ENCODE measurements at regions not wholly inside any gene's neighbourhood (a gene's known extent, or its start where the extent isn't known, plus 50 kb on each side); places are given as distances from the start of the nearest gene placed in this dataset.

GRCh38 chr3:135310317-135310716 lies 515.3 kb downstream of the EPHB1 start:
- H3K36me3 ChIP-seq (ENCODE audit: insufficient read depth, low read length) = no peaks in the 10 kb centered on the region
- no peaks in the 10 kb centered on the region for H3K9me3 ChIP-seq (ENCODE audit: control insufficient read depth, insufficient read depth, low read length)
- H3K9ac ChIP-seq (ENCODE audit: low read depth, low read length) = no peak overlapping the region
- H3K4me1 ChIP-seq (ENCODE audit: insufficient read depth, low read length) = peaks cover 7% of the 10 kb centered on the region; the same call in 1 of the 2 replicates

- no peak overlapping the region for H3K9ac ChIP-seq (ENCODE audit: low read depth, low read length)
- H3K36me3 ChIP-seq (ENCODE audit: insufficient read depth, low read length) = no peaks in the 10 kb centered on the region
- H3K4me1 ChIP-seq (ENCODE audit: insufficient read depth, low read length) = peaks cover 7% of the 10 kb centered on the region; the same call in 1 of the 2 replicates
- H3K9me3 ChIP-seq (ENCODE audit: control insufficient read depth, insufficient read depth, low read length) = no peaks in the 10 kb centered on the region
These were observed 516.6 kb downstream of the EPHB1 start for GRCh38 chr3:135311699-135312098.

- Histone ChIP-seq H3K9ac (ENCODE audit: low read depth, low read length) (no peak overlapping the region), H3K4me1 (ENCODE audit: insufficient read depth, low read length) (peaks cover 7% of the 10 kb centered on the region; the same call in 1 of the 2 replicates), H3K9me3 (ENCODE audit: control insufficient read depth, insufficient read depth, low read length) (no peaks in the 10 kb centered on the region; the same call in 1 of the 2 replicates), H3K36me3 (ENCODE audit: insufficient read depth, low read length) (no peaks in the 10 kb centered on the region)
These were observed 519.2 kb downstream of the EPHB1 start for GRCh38 chr3:135314237-135314636.

GRCh38 chr3:135324301-135324700 lies 529.2 kb downstream of the EPHB1 start:
- H3K9me3 ChIP-seq (ENCODE audit: control insufficient read depth, insufficient read depth, low read length) = no peaks in the 10 kb centered on the region
- H3K4me1 ChIP-seq (ENCODE audit: insufficient read depth, low read length) = no peaks in the 10 kb centered on the region; the same call in 1 of the 2 replicates
- no peaks in the 10 kb centered on the region for H3K36me3 ChIP-seq (ENCODE audit: insufficient read depth, low read length)
- H3K9ac ChIP-seq (ENCODE audit: low read depth, low read length) = no peak overlapping the region

GRCh38 chr3:135325096-135325495 lies 530.0 kb downstream of the EPHB1 start:
- no peaks in the 10 kb centered on the region for H3K36me3 ChIP-seq (ENCODE audit: insufficient read depth, low read length)
- no peaks in the 10 kb centered on the region for H3K9me3 ChIP-seq (ENCODE audit: control insufficient read depth, insufficient read depth, low read length)
- H3K9ac ChIP-seq (ENCODE audit: low read depth, low read length) = no peak overlapping the region
- no peaks in the 10 kb centered on the region; the same call in 1 of the 2 replicates for H3K4me1 ChIP-seq (ENCODE audit: insufficient read depth, low read length)

GRCh38 chr3:135325726-135326235 lies 530.7 kb downstream of the EPHB1 start:
- Histone ChIP-seq H3K9ac (ENCODE audit: low read depth, low read length) (no peak overlapping the region), H3K4me1 (ENCODE audit: insufficient read depth, low read length) (no peaks in the 10 kb centered on the region; the same call in 1 of the 2 replicates), H3K36me3 (ENCODE audit: insufficient read depth, low read length) (no peaks in the 10 kb centered on the region), H3K9me3 (ENCODE audit: control insufficient read depth, insufficient read depth, low read length) (no peaks in the 10 kb centered on the region)

GRCh38 chr3:135326851-135327250 lies 531.8 kb downstream of the EPHB1 start:
- Histone ChIP-seq H3K9me3 (ENCODE audit: control insufficient read depth, insufficient read depth, low read length) (no peaks in the 10 kb centered on the region), H3K4me1 (ENCODE audit: insufficient read depth, low read length) (no peaks in the 10 kb centered on the region; the same call in 1 of the 2 replicates), H3K36me3 (ENCODE audit: insufficient read depth, low read length) (no peaks in the 10 kb centered on the region), H3K9ac (ENCODE audit: low read depth, low read length) (no peak overlapping the region)

- H3K9me3 ChIP-seq (ENCODE audit: control insufficient read depth, insufficient read depth, low read length) = no peaks in the 10 kb centered on the region
- no peaks in the 10 kb centered on the region; the same call in 1 of the 2 replicates for H3K4me1 ChIP-seq (ENCODE audit: insufficient read depth, low read length)
- H3K36me3 ChIP-seq (ENCODE audit: insufficient read depth, low read length) = no peaks in the 10 kb centered on the region
- H3K9ac ChIP-seq (ENCODE audit: low read depth, low read length) = no peak overlapping the region
These were observed 533.0 kb downstream of the EPHB1 start for GRCh38 chr3:135328036-135328435.

GRCh38 chr3:135329479-135329878 lies 534.4 kb downstream of the EPHB1 start:
- no peak overlapping the region for H3K9ac ChIP-seq (ENCODE audit: low read depth, low read length)
- no peaks in the 10 kb centered on the region for H3K36me3 ChIP-seq (ENCODE audit: insufficient read depth, low read length)
- H3K4me1 ChIP-seq (ENCODE audit: insufficient read depth, low read length) = no peaks in the 10 kb centered on the region; the same call in 1 of the 2 replicates
- H3K9me3 ChIP-seq (ENCODE audit: control insufficient read depth, insufficient read depth, low read length) = no peaks in the 10 kb centered on the region

GRCh38 chr3:135337192-135337591 lies 542.1 kb downstream of the EPHB1 start:
- Histone ChIP-seq H3K4me1 (ENCODE audit: insufficient read depth, low read length) (no peaks in the 10 kb centered on the region), H3K9me3 (ENCODE audit: control insufficient read depth, insufficient read depth, low read length) (no peaks in the 10 kb centered on the region), H3K36me3 (ENCODE audit: insufficient read depth, low read length) (no peaks in the 10 kb centered on the region), H3K9ac (ENCODE audit: low read depth, low read length) (no peak overlapping the region)

- Histone ChIP-seq H3K9ac (ENCODE audit: low read depth, low read length) (no peak overlapping the region), H3K36me3 (ENCODE audit: insufficient read depth, low read length) (no peaks in the 10 kb centered on the region), H3K9me3 (ENCODE audit: control insufficient read depth, insufficient read depth, low read length) (no peaks in the 10 kb centered on the region), H3K4me1 (ENCODE audit: insufficient read depth, low read length) (no peaks in the 10 kb centered on the region)
These were observed 553.6 kb downstream of the EPHB1 start for GRCh38 chr3:135348690-135349089.

GRCh38 chr3:135349254-135349948 lies 554.3 kb downstream of the EPHB1 start:
- H3K9me3 ChIP-seq (ENCODE audit: control insufficient read depth, insufficient read depth, low read length) = no peaks in the 10 kb centered on the region
- H3K9ac ChIP-seq (ENCODE audit: low read depth, low read length) = no peak overlapping the region
- H3K36me3 ChIP-seq (ENCODE audit: insufficient read depth, low read length) = no peaks in the 10 kb centered on the region
- H3K4me1 ChIP-seq (ENCODE audit: insufficient read depth, low read length) = no peaks in the 10 kb centered on the region

- H3K4me1 ChIP-seq (ENCODE audit: insufficient read depth, low read length) = no peaks in the 10 kb centered on the region
- H3K36me3 ChIP-seq (ENCODE audit: insufficient read depth, low read length) = no peaks in the 10 kb centered on the region
- no peak overlapping the region for H3K9ac ChIP-seq (ENCODE audit: low read depth, low read length)
- no peaks in the 10 kb centered on the region for H3K9me3 ChIP-seq (ENCODE audit: control insufficient read depth, insufficient read depth, low read length)
These were observed 557.2 kb downstream of the EPHB1 start for GRCh38 chr3:135352213-135352612.

- Histone ChIP-seq H3K9ac (ENCODE audit: low read depth, low read length) (no peak overlapping the region), H3K9me3 (ENCODE audit: control insufficient read depth, insufficient read depth, low read length) (no peaks in the 10 kb centered on the region), H3K36me3 (ENCODE audit: insufficient read depth, low read length) (no peaks in the 10 kb centered on the region), H3K4me1 (ENCODE audit: insufficient read depth, low read length) (no peaks in the 10 kb centered on the region)
These were observed 567.8 kb downstream of the EPHB1 start for GRCh38 chr3:135362889-135363288.

- Histone ChIP-seq H3K9me3 (ENCODE audit: control insufficient read depth, insufficient read depth, low read length) (no peaks in the 10 kb centered on the region), H3K9ac (ENCODE audit: low read depth, low read length) (no peak overlapping the region), H3K36me3 (ENCODE audit: insufficient read depth, low read length) (no peaks in the 10 kb centered on the region), H3K4me1 (ENCODE audit: insufficient read depth, low read length) (no peaks in the 10 kb centered on the region; the same call in 1 of the 2 replicates)
These were observed 569.6 kb downstream of the EPHB1 start for GRCh38 chr3:135364676-135365075.
